DND-41 (cell line): ENCODE measurements at regions not wholly inside any gene's neighbourhood (a gene's known extent, or its start where the extent isn't known, plus 50 kb on each side); places are given as distances from the start of the nearest gene placed in this dataset.

Experiments used
- ATAC-seq: fragments of 200-7000 bp; cut with Tn5 transposase; 3 replicates; pipeline ENCODE4 v1.9.1; 2021; ENCODE audit warnings: low read depth; ENCODE audit not compliant: insufficient read depth
- DNase-seq: peaks from one replicate; pipeline ENCODE4 v3.0.0-alpha.2; 2020
- H2AFZ ChIP-seq: 2 replicates; pipeline ENCODE4 v1.6.0; 2012; ENCODE audit warnings: low read depth, low read length
- H3K27ac ChIP-seq: 2 replicates; pipeline ENCODE4 v1.5.1; 2012; ENCODE audit warnings: low read length, inconsistent platforms
- H3K27me3 ChIP-seq: fragments of 200-600 bp; sonication (generic); 2 replicates; pipeline ENCODE4 v1.6.0; 2012; ENCODE audit warnings: low read length, mild to moderate bottlenecking, inconsistent platforms; ENCODE audit not compliant: insufficient read depth, poor library complexity
- H3K36me3 ChIP-seq: 2 replicates; pipeline ENCODE4 v1.5.1; 2012; ENCODE audit warnings: low read length, inconsistent platforms; ENCODE audit not compliant: insufficient read depth
- H3K4me1 ChIP-seq: 2 replicates; pipeline ENCODE4 v1.5.1; 2012; ENCODE audit warnings: mild to moderate bottlenecking, low read length; ENCODE audit not compliant: insufficient read depth
- H3K4me2 ChIP-seq: 2 replicates; pipeline ENCODE4 v1.6.0; 2012; ENCODE audit warnings: mild to moderate bottlenecking, moderate library complexity, low read length, inconsistent platforms; ENCODE audit not compliant: insufficient read depth
- H3K4me3 ChIP-seq, 2 experiments: fragments of 200-600 bp in 1 of 2; shearing (Covaris generic) in 1 of 2; 2 replicates each; pipeline ENCODE4 v1.5.1; 2012 to 2016; ENCODE audit warnings: inconsistent platforms in 2 of 2, low read length in 2 of 2, mild to moderate bottlenecking in 2 of 2, low read depth in 1 of 2, moderate library complexity in 1 of 2
- H3K79me2 ChIP-seq: 2 replicates; pipeline ENCODE4 v1.6.0; 2012; ENCODE audit warnings: low read length, inconsistent platforms; ENCODE audit not compliant: insufficient read depth
- H3K9ac ChIP-seq: 2 replicates; pipeline ENCODE4 v1.6.0; 2012; ENCODE audit warnings: low read depth, mild to moderate bottlenecking, inconsistent platforms, low read length, moderate library complexity
- H3K9me3 ChIP-seq: 2 replicates; pipeline ENCODE4 v1.5.1; 2012; ENCODE audit warnings: low read length, moderate library complexity, mild to moderate bottlenecking, inconsistent platforms; ENCODE audit not compliant: insufficient read depth, severe bottlenecking
- H4K20me1 ChIP-seq: 2 replicates; pipeline ENCODE4 v1.6.0; 2012; ENCODE audit warnings: low read length; ENCODE audit not compliant: insufficient read depth
- EZH2 ChIP-seq: IDR thresholded peaks from 3 replicates; pipeline ENCODE4 v1.6.1; 2012; ENCODE audit warnings: borderline replicate concordance, low read depth, mild to moderate bottlenecking, moderate library complexity, low read length, inconsistent platforms; ENCODE audit not compliant: severe bottlenecking
- TF ChIP-seq, protein P1 (sequence below): IDR thresholded peaks from 2 replicates; pipeline ENCODE4 v1.5.1; 2012; ENCODE audit warnings: borderline replicate concordance, low read length, moderate library complexity, mild to moderate bottlenecking; ENCODE audit not compliant: poor library complexity, severe bottlenecking; ENCODE audit errors: extremely low read depth

GRCh38 chr22:48146426-48146825 lies 1384.0 kb downstream of the TBC1D22A start:
- Histone ChIP-seq H3K27me3 (no peaks in the 10 kb centered on the region), H3K36me3 (no peaks in the 10 kb centered on the region), H3K9me3 (no peaks in the 10 kb centered on the region), H4K20me1 (no peaks in the 10 kb centered on the region), H3K4me1 (peaks cover 13% of the 10 kb centered on the region), H3K4me2 (no peak overlapping the region), H3K79me2 (no peaks in the 10 kb centered on the region), H3K27ac (no peak overlapping the region), H3K4me3 (no peak overlapping the region), H2AFZ (no peak overlapping the region), H3K9ac (no peak overlapping the region)
- no peak for TF ChIP-seq EZH2
- TF ChIP-seq, protein P1, sequence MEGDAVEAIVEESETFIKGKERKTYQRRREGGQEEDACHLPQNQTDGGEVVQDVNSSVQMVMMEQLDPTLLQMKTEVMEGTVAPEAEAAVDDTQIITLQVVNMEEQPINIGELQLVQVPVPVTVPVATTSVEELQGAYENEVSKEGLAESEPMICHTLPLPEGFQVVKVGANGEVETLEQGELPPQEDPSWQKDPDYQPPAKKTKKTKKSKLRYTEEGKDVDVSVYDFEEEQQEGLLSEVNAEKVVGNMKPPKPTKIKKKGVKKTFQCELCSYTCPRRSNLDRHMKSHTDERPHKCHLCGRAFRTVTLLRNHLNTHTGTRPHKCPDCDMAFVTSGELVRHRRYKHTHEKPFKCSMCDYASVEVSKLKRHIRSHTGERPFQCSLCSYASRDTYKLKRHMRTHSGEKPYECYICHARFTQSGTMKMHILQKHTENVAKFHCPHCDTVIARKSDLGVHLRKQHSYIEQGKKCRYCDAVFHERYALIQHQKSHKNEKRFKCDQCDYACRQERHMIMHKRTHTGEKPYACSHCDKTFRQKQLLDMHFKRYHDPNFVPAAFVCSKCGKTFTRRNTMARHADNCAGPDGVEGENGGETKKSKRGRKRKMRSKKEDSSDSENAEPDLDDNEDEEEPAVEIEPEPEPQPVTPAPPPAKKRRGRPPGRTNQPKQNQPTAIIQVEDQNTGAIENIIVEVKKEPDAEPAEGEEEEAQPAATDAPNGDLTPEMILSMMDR = no peak
- ATAC-seq (no peak), DNase-seq (no peak)

- Histone ChIP-seq H3K9ac (no peak overlapping the region), H3K4me2 (no peak overlapping the region), H3K36me3 (no peaks in the 10 kb centered on the region), H3K4me3 (no peak overlapping the region), H3K9me3 (no peaks in the 10 kb centered on the region), H3K79me2 (no peaks in the 10 kb centered on the region), H2AFZ (no peak overlapping the region), H3K27ac (no peak overlapping the region), H3K27me3 (no peaks in the 10 kb centered on the region), H4K20me1 (no peaks in the 10 kb centered on the region), H3K4me1 (peaks cover 20% of the 10 kb centered on the region)
- DNase-seq = no peak
- no peak for ATAC-seq
- no peak for TF ChIP-seq EZH2
- TF ChIP-seq, protein P1 = no peak
Observed at GRCh38 chr22:48145738-48146137, 1383.3 kb downstream of the TBC1D22A start.

- ATAC-seq = no peak
- DNase-seq = no peak
- Histone ChIP-seq H3K27ac (no peak overlapping the region), H3K36me3 (no peaks in the 10 kb centered on the region), H3K4me3 (no peak overlapping the region), H3K9ac (no peak overlapping the region), H3K27me3 (no peaks in the 10 kb centered on the region), H2AFZ (no peak overlapping the region), H3K4me2 (no peak overlapping the region), H3K9me3 (no peaks in the 10 kb centered on the region), H3K79me2 (no peaks in the 10 kb centered on the region), H3K4me1 (peaks cover 34% of the 10 kb centered on the region), H4K20me1 (no peaks in the 10 kb centered on the region)
- no peak for TF ChIP-seq EZH2
- TF ChIP-seq, protein P1 = no peak
Observed at GRCh38 chr22:48144318-48144717, 1381.9 kb downstream of the TBC1D22A start.

GRCh38 chr22:48143856-48144255 lies 1381.4 kb downstream of the TBC1D22A start:
- Histone ChIP-seq H3K27ac (no peak overlapping the region), H3K79me2 (no peaks in the 10 kb centered on the region), H3K9ac (no peak overlapping the region), H3K27me3 (no peaks in the 10 kb centered on the region), H3K4me3 (no peak overlapping the region), H3K4me1 (peaks cover 39% of the 10 kb centered on the region), H4K20me1 (no peaks in the 10 kb centered on the region), H2AFZ (no peak overlapping the region), H3K4me2 (no peak overlapping the region), H3K9me3 (no peaks in the 10 kb centered on the region), H3K36me3 (no peaks in the 10 kb centered on the region)
- ATAC-seq (no peak), DNase-seq (no peak)
- TF ChIP-seq, protein P1 = no peak
- TF ChIP-seq EZH2 = no peak
